ENCODE measurements at regions not wholly inside any gene's neighbourhood (a gene's known extent, or its start where the extent isn't known, plus 50 kb on each side); places are given as distances from the start of the nearest gene placed in this dataset.
A peak's percentile ranks its signal among the peaks of the same experiment; 100 is the strongest.

DNA sequence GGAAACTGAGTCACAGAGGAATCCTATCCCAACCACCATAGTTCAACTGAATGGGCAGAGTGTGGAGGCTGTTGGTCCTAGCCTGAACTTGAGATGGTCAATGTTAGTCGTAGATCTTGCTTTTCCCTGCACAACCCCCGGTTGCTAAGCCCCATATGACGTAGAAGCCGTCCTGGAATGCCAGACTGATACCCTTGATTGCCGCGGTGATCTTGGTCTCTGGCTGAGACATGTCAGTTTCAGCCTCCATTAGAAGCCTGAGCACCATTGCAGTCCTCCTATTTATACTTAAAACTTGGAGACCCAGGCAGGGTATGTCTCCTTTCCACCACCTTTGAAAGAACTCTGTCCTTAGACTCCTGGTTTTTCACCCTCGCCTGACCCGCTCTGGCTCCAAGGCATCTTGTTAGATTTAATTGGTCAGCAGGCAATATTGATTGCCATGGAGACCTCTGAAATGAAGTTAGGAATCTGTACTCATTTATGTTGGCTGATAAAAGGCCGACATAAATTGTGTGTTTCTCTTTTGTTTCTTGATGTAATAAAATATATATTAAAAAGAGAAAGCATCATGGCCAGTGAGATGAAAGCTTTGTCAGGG, 53.4 kb downstream of the RPLP1 start:
- no peak for DNase-seq

GRCh38 chr15:69508659-69509058, 56.0 kb downstream of the RPLP1 start:
- DNase-seq, result no peak

DNA sequence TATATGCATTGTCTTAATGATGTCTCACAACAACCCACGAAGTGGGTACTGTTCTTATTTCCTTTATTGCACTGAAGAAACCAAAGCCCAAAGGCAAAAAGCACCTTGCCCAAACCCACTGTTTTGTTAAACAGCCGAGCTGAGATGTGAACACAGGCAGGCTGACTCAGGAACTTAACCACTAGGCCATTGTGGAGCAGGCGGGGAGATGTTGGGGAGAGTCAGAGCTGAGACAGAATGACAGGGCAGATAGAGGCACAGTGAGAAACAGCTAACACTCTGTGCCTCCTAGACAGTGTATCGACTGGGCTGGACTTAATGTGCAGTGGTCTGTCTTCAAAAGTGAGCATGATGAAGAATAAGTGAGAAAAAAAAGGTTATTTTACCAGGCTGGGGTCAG, 56.5 kb downstream of the RPLP1 start:
- DNase-seq, result no peak

DNA sequence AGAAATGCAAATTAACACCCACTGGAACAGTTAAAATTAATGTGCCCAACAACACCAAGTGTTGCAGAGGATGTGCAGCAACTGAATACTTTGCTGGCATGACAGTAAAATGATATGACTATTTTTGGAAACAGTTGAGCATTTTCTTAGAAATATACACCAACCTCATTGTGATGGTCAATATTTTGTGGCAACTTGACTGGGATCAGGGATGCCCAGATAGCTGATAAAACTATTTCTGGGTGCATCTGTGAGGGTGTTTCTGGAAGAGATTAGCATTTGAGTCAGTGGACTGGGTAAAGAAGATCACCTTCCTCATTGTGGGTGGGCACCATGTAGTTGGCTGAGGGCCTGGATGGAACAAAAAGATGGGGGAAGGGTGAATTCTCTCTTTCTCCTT, 57.9 kb downstream of the RPLP1 start:
- no peak for DNase-seq

GRCh38 chr15:69511015-69511414, 58.4 kb downstream of the RPLP1 start:
- DNase-seq, result no peak

DNA sequence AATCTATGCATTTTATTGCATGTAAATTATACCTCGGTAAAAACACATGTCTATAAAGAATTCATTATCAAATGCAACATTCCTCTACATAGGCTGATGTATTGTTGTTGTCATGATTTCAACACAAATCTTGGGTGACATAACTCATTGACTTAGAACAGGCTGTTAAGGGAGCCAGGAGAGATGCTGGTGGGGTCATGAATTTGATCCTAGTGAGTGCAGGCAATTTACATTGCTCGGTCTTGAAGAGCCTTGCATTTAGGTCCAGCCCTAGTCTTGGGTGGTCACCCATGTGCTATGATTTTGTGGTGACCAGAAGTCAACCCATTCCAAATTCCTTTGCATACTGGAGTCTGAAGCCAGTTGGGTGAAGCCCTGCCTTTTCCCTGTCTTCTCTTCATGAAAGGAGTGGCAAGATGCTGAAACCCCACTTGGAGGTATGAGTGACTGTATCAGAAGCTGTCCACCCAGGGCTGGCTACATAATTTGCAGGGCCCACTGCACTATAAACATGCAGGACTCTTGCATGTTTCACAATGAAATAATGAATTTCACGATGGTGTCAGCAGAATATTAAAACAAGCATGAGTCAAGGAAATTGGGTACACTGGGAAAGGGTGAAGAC, 59.2 kb downstream of the RPLP1 start:
- no peak for DNase-seq

- no peak for DNase-seq
Observed at GRCh38 chr15:69513450-69513960, 60.9 kb downstream of the RPLP1 start.

GRCh38 chr15:69513986-69514385, 61.4 kb downstream of the RPLP1 start:
- DNase-seq, result no peak

DNA sequence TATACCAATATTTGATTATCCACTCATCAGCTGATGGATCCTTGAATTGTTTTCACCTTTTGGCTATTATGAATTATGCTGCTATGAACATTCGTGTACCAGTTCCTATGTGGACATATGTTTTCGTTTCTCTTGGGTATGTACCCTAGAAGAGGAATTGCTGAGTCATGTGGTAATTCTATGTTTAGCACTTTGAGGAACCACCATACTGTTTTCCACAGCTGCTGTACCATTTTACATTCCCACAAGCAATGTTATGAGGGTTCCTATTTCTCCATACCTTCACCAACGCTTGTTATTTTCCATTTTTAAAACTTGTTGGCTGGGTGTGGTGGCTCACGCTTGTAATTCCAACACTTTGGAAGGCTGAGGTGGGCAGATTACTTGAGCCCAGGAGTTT, 62.9 kb downstream of the RPLP1 start:
- no peak for DNase-seq

DNA sequence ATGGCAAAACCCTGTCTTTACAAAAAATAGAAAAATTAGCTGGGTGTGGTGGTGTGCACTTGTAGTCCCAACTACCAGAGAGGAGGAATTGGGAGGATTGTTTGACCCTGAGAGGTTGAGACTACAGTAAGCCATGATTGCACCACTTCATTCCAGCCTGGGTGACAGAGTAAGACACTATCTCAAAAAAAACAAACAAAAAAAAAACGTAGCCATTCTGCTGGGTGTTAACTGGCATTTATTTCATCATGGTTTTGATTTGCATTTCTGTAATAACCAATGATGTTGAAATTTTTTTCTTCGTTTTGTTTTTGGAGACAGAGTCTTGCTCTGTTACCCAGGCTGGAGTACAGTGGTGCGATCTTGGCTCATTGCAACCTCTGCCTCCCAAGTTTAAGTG, 63.3 kb downstream of the RPLP1 start:
- no peak for DNase-seq

DNA sequence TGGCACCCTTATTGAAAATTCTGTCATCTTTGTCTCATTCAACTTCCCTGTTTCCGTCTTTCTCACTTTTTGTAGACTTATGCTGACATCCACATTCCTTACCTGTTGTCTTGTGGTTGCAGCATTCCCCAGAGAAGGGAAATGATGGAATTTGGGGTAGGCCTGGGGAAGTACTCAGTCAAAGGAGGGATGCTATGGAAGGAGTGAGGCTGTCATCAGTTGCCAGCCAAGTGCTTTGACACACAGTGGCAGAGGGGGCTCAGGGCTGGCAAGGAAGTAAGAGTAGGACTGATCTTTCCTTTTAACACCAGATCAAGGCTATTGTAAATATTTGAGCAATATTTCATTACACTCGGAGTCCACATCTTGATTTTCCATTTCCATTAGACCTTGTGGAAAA, 64.4 kb downstream of the RPLP1 start:
- DNase-seq, result no peak

DNA sequence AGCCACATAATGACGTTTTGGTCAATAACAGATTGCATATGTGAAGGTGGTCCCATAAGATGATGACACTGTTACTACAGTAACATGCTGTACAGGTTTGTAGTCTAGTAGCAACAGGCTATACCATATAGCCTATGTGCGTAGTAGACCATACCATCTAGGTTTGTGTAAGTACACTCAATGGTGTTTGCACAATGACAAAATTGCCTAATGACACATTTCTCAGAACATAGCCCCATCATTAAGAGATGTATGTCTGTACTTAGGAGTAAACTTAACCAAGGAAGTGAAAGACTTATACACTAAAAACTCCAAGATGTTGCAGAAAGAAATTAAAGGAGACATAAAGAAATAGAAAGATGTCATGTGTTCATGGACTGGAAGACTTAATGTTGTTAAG, 66.2 kb downstream of the RPLP1 start:
- no peak for DNase-seq

DNA sequence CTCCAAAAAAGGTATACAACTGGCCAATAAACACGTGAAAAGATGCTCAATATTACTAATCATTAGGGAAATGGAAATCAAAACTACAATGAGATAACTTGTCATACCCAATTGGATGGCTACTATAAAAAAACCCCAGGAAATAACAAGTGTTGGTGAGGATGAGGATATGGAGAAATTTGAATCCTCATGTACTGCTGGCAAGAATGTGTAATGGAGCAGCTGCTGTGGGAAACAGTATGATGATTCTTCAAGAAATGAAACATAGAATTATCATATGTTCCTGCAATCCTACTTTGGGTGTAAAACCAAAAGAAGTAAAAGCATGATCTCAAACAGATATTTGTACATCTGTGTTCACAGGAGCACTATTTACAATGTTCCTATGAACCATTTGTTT, 67.4 kb downstream of the RPLP1 start:
- DNase-seq, result no peak

- no peak for DNase-seq
Observed at GRCh38 chr15:69522361-69522760, 69.7 kb downstream of the RPLP1 start.

DNA sequence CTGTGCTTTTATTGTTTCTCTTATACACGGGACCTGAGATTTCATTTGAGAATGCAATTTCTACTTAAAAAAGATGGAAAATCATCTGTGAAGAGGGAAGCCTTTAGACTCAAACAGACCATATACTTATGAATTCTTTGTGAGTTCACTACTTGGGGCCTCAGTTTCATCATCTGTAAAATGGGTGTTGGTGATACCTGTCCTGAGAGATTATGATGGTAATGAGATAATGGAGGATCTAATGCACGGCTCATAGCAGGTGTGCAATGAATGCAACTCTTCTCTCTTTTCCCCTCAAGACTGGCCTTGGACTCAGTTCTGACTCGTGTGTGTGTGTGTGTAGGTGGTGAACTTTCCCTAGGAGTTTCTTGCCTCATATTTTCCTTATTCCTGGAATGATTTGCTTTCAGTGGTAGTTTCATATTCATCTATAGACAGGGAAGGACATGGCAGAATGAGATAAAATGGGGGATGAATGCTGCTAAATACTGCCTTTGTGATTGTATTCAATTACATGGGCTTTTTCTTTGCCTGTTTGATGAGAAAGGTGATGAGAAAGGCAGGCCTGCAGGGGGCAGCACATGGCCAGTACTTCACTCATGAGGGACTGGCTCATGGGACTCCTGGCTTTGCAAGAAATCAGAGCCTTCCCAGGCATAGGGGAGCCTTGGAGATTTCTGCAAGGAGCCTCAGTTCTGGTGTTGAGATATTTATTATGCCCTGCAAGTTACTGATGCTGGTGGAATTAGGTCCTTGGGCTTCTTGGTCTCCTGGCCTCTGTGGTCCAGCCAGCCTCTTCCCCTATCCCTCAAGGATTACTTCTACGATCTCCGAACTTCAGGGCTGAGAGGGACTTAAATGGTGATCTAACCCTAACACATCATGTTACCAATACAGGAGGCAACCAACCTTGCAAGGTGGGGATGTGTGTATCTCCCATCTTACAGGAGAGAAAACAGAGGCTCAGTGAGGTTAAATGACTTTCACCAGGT, 70.7 kb downstream of the RPLP1 start:
- DNase-seq, result peak in 3 of 4 experiments; percentile 22 to 71 (median 49)

DNA sequence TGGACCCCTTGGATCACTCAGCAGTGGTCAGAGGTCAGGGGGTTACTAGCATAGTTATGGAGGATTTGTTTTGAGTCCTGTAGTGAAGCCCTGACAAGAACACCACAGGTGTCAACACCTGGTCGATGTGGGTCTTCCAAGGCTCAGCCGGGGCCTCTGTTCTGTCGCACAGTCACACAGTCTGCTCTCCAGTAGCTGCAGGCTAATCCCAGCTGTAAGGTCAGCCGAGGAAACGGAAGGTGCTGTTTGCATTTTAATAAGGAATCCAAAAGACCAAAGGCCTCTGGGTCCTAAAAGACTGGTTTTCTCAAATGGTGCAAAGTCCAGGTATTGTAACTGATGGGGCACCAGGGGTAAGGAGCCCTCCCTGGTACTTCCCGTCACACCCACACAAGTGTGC, 71.7 kb downstream of the RPLP1 start:
- DNase-seq, result no peak

GRCh38 chr15:69524814-69525213, 72.2 kb downstream of the RPLP1 start:
- DNase-seq, result no peak

GRCh38 chr15:69525543-69525942, 72.9 kb downstream of the RPLP1 start:
- DNase-seq, result no peak

DNA sequence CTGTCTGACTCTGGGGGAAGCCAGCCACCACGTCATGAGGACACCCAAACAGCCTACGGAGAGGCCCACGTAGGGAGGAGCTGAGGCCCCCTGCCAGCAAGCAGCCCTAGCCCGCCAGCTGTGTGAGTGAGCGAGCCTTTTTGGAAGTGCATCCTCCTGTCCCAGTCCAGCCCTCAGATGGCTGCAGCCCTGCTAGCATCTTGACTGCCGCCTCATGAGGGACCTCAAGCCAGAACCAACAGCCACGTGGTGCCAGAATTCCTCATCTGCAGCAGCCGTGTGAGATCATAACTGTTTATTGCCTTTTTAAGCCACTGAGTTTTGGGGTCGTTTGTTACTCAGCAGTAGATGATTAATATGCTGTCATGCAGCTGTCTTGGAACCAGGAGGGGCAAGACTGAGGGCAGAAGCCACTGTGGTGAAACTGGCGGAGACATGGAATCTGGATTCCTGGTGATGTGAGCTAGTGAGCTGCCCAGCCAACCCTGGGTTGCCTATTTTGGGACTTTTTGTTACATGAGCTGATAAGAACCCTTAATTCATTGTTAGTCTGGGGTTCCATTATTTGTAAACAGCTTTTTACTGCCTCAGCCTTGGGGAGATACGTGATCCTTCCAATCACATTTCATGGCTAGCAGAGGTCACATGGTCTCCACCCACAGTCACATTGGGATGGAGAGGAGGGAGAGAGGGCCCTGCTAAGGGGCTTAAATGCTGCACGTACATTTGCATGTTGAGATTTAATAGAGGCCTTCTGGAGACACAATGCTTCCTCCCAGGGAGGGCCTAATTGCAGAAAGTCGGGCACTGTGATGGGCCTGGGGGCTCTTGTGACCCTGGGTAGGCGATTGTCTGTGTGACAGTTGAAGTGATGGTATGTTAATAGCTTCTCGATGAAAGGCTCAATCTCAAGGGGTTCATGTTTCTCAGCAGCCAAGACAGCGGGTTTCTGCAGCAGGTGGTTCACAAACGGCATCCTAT, 73.8 kb downstream of the RPLP1 start:
- no peak for DNase-seq

GRCh38 chr15:69529141-69529540, 76.5 kb downstream of the RPLP1 start:
- DNase-seq, result no peak

DNA sequence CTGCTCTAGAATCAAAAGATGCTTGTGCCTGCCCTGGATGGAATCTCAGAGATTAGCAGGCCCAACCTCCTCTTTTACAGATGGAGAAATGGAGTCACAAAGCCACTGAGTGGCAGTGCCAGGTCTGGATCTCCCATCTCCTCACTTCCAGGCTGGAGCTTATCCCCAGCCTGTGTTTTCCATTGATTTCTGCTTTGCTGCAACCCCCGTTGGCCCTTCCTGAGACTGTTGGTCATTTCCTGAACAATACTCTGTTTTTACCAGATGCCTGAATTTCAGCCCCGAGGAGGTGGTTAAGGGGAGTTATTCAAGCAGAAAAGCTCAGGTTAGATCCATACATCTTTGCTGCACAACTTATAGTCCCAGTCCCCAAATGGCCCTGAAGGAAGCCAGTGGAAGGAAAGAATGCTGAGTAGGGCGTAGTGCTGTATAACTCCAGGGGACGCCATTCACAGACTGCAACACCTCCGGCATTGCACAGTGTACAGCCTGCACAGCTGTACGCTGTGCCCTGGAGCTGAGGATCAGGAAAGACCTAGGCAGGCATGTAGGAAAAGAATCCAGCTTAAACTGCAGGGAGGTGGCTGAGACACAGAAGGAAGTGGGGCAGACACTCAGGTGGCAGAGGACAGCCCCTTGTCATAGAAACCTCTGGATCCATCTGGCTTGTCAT, 77.5 kb downstream of the RPLP1 start:
- no peak for DNase-seq
